GM18520 (cell line): ENCODE measurements at regions not wholly inside any gene's neighbourhood (a gene's known extent, or its start where the extent isn't known, plus 50 kb on each side); places are given as distances from the start of the nearest gene placed in this dataset.
"Not testable (repeated sequence)": the region's sequence is repeated elsewhere in the genome, so short reads cannot be mapped to it uniquely, and the experiment has no call there.

Experiments used
- ATAC-seq: cut with Tn5 transposase; IDR thresholded peaks from one replicate; pipeline ENCODE4 v1.9.1; 2021; ENCODE audit not compliant: unreplicated experiment

DNA sequence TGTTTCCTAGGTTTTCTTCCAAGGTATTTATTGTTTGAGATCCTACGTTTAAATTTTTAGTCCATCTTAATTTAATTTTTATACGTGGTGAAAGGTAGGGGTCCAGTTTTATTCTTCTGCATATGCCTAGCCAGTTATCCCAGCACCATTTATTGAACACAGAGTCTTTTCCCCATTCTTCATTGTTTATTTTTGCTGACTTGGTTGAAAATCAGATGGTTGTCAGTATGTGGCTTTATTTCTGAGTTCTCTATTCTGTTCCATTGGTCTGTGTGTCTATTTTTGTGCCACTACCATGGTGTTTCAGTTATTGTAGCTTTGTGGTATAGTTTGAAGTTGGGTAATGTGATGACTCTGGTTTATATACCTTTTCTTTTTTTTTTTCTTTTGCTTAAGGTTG, 753.0 kb upstream of the GOT2 start:
- ATAC-seq, result no peak

DNA sequence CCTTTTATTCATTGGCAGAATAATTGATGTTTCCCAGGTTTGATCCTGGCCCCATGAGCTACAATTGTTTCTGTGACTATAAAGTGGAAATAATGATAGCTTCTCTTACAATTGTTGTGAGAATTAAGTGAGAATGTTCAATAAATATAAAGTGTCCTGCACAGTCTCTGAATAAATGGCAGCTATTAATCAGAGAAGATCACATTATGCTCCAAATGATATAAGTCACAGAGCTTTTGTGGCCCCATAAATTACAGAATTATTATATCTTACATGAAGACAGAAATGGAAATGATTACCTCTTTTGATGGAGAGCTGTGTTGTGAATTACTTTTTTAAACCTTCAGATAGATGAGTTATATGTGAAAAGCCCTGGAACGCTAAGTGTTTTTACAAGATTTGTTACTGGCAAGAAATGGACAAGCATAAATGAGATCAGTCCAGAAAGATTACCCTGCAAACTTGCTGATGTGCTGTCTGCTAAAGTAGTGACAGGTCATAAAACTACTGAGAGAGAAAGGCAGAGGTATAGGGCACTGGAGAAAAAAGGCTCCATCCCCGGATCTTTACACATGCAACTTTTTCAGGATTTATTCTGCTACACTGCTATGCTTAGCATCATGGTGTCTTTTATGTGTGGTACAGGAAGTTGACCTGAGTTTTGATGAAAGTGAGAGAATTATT, 750.9 kb upstream of the GOT2 start:
- ATAC-seq, result no peak

DNA sequence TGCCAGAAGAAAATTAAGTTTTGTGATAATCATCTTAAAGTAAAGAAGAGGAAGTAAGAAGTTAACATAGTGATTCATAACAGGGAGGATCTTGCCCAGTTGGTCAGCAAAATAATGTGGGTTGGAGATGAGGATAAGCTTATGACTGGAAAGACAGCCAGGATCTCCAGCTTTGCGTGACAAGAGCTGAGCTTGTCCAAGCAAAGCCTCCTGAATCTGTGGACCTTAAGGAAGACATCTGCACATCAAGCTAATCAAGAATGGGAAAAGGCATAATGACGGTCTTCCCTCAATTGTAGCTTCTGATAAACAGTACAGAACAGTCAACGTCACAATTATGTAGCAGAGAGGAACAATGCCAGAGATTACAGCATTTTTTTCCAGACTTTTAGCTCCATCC, 744.7 kb upstream of the GOT2 start:
- no peak for ATAC-seq

DNA sequence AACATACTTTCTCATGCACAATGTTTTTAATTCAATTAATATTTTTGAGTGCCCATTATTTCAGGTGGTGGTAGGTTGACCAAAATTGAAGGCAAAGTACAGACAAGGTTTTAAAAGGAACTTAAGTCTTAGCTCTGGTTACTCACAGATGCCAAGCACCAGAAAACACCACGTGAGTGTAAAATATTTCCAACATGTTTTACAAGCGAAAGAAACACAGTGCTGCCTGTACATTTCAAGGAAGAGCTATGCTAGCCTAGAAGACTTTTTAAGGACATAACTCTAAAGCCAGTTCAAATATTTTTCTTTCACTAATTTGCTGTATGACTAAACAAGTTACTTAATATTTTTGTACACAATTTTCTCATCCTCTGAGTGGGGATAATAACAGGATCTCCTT, 736.4 kb upstream of the GOT2 start:
- no peak for ATAC-seq

DNA sequence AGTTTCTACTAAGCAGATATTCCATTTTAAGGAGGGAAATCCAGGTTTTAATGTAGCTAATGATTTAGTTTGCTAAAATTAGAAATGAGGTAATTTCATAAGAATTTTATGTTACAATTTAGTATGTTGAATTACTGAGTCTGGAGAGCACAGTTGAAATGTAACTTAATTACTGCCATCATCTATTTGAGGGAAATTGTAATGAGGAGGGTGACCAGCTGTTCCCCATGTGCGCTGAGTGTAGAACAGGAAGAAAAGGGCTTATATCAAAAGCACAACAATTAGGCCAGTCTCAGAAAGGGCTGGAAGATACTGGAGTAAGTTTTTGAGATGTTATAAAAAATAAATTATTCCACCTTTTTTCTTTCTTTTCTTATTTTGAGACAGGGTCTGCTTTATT, 735.1 kb upstream of the GOT2 start:
- ATAC-seq, result no peak

DNA sequence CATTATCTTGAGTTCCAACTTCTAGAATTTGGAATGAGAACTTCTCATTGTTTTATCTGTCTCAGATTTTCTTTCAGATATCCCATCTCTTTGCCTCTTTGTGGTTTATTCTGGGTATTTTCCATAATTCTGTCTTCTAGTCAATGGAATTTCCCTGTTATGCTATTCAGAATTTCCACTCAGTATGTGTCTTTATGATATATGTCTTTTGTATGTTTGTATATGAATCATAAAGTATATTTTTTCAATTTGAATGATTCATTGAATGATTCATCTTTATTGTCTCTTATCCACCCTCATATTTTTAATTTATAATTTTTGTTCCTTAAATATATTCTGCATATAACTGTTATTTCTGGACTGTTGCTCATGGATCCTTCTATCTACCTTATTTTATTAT, 729.7 kb upstream of the GOT2 start:
- no peak for ATAC-seq

DNA sequence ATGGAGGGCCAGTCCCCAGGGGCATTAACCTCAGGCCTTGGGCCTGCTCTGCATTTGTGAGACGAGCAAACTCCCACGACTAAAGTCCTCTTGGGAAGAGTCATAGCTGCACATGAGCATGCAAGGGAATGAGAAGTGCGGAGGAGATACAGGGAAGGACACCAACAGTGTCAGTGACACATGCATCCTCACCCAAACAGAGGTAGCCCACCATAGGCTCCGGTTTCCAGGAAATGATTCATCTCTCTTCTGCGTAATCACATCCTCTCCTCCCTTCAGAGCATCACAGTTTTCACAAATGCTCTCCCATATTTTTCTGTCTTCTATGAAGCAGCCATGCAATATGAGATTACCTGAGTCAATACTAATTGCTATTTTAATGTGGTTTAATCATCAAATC, 725.7 kb upstream of the GOT2 start:
- no peak for ATAC-seq

DNA sequence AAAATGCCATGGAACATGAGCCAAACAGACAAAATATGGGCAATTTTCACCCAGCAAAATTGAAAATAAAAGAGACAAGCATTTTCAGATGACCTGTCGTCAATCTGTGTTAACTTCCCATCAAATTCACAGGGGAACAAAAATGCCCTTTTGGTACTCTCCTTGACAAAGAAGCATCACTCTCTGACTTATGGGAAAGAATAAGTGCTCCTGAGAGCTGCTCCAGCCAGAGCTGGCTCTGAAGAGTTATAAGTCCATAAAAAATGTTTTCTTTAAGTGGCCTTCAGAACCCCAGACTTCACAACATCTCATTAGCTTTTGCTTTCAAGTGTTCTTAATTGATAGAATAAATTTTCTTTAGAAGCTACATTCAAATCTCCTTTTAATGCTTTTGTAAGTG, 721.4 kb upstream of the GOT2 start:
- no peak for ATAC-seq

DNA sequence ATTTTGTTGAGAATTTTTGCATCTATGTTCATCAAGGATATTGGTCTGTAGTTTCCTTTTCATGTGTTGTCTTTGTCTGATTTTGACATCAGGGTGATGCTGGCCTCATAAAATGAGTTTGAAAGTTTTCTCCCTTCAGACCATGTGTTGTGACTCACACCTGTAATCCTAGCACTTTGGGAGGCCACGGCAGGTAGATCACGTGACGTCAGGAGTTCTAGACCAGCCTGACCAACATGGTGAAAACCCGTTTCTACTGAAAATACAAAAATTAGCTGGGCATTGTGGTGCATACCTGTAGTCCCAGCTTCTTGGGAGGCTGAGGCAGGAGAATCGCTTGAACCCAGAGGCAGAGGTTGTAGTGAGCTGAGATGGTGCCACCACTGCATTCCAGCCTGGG, 716.4 kb upstream of the GOT2 start:
- not testable (repeated sequence) for ATAC-seq

DNA sequence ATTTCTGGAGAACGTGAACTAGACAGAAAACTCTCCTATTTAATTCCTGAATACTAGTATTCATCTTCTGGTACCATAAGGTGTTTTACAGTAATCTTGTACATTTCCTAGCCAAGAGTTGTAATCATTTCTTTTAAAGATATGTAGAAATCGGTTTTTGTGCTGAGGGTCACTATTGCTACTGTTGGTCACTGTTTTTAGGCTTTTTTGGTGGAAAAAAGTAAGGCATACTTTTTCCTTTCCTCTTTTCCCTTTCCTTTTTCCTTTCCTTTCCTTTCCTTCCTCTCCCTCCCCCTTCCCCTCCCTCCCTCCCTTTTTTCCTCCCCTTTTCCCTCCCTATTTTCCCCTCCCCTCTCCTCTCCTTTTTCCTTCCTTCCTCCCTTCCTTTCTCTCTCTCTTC, 706.4 kb upstream of the GOT2 start:
- no peak for ATAC-seq

DNA sequence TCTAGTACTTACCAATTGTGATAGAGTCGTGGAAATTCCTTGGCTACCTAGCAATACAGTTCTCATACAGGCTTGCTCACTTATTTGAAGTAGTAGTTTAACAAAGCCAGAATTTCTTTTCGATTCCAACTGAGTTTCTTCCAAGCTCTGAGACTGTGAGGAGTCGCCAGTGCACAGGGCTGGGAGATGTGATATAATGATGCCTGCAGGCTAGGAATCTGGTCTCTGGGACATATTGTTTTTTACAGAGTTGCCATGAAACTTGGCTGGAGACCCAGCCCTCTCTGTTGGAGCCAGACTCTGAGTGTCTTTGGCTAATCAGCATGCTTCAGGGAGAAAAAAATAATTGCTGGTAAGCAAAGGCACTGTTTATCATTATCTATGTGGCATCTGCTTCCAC, 698.8 kb upstream of the GOT2 start:
- ATAC-seq, result no peak

DNA sequence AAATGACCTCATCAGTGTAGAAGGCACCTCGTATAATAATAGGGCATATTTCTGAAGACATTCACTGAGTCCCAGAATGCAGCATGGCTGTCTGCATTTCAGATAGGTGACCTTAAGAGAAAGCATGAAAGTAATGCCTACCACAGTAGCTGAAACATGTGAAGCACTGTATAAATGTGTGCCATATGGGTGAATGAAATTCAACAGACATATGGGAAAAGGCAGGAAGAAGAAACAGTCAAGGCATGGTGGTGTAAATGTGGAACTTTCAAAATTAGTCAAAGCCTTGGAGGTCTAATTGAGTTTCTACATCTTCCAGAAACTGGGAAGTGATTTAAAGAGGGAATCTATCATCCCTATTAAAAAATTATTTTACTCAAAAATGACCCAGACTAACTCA, 698.2 kb upstream of the GOT2 start:
- ATAC-seq, result no peak

DNA sequence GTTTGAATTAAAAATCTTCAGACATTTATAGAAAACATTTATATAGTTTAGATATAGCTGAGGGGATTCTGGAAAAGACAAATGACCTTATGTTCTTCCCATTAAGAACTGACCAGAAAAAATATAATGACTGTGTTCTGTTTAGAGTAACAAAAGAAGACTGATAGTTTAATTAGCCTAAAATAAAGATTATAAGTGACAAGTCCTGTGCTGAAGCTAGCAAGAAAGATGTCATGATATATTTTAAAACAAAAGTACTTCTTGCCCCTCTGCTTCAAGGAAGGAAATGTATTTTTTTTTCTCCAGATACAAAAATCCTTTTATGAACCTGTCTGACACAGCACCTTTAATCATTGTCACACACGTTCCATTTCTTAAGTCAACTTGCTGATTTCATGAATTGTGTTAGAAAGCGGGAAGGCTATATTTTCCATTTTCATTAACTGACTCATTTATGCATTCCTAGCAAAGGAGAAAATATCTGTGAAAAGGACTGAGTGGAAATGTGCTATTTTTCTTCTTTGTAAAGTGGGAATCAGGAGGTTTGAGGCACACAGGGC, 690.7 kb upstream of the GOT2 start:
- no peak for ATAC-seq

DNA sequence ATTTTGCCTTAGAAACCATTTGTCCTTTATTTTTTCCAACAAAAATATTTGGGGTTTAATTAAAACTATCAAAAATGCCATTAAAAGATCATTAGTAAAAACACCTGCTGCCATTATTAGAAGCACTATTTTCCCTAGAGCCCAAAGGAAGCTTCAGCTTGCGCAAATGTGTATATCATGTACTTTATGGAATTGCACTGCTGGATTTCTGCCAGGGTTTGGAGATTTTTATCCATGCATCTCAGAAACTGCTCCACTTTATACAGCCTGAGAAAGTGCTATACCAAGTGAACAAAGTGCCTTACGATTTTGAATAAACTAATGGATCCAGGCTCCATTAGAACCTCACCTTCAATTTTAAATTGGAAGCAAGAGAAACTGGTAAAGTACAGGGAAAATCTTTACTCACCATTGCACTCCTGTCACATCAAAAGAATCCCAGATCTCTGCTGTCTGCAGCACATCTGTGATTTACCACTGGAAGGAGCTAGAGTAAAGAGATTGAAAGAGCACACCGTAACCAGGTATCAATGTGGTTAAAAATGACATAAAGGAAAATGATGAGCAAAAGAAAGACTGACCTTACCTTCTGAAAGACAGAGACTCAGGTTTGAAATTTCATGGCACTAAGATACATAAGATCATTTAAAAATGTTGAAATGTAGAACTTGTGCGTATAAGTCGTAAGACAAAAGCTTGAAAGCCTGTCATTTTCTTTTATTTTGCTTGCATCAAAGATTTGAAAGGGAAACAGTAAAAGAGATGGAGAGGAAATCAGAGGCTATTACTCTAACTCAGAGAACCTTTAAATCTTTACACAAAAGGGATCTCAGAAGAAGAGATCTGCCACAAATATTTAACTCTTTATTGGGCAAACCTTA, 678.1 kb upstream of the GOT2 start:
- no peak for ATAC-seq

DNA sequence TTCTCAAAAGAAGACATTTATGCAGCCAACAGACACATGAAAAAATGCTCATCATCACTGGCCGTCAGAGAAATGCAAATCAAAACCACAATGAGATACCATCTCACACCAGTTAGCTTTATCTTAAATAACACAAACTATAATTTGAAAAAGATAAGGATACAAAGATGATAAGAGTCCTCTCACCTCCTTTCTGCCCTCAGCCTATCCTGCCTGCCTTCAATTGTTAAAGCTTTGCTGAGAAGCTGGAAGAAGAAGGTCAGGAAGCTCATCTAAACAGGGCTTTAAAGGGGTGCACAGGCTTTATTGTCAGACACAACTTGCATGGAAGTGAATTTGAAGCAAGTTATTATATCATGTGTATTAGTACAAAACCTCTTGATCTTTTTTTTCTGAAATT, 676.3 kb upstream of the GOT2 start:
- ATAC-seq, result no peak

DNA sequence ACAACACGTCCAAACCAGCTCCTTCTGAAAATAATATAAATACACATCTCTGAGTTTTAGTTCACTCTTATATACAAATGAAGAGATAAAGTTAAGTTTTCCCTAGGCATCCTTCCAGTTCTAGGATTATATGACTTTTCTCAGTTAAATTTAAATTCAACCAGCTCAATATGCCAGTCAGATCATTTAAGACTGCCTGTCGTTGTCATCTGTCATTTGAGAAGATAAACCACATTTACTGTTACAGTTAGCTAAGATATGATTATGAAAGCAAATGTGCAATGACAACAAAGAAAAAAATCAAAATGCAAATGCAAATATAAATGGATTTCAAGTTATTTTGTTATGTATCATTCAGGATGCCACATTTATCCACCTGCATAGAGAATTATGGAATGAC, 671.7 kb upstream of the GOT2 start:
- ATAC-seq, result no peak

DNA sequence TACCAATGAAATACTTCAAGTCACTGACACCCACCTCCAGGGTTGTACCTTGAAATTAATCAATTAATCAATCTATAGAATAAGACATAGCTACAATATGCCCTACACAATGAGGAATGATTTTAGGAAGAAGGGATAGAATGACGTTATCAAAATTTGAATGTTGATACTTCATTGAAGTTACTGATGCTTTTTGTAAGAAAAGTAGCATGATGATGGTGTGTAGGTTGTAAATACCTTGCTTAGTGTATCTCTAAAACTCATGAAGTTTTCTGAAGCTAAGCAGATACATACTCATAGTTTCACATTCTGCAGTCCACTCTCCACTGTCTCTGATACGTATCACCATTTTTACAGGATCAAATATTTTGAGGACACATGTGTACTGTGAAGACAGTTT, 670.4 kb upstream of the GOT2 start:
- no peak for ATAC-seq

DNA sequence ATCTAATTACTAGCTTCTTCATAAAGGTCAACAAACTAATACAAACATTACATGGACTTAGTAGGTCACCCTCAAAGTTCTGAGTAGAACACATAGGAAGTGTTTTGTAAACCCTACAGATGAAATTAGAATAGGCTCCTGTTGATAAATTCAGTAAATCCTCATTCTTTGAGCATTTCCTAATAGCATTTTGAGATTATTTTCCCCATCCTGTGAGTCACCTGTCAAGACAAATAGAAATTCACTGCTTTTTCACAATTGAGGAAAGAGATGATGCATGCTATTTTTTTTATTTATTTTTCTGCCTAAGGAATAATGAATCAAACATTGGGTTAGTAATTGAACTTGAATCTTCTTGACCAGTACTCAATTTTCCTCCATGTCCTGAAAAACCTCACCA, 666.7 kb upstream of the GOT2 start:
- no peak for ATAC-seq

DNA sequence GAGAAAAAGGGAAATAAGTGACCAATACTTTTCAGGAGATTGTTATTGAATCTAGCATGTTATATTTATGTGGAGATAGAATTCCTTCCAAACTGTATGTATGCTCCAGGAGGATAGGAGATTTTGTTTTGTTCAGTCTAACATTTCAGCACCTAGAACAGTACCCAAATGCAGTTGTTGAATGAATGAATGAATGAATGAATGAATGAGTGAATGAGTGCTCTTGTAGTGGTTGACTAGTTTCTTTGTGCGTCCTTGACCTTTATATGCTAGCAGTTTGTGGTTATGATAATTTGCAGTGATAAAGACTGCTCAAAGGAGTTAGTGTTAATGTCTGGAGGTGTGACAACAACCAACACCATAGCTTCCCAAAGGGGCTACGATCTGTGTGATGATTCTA, 663.5 kb upstream of the GOT2 start:
- ATAC-seq, result no peak

DNA sequence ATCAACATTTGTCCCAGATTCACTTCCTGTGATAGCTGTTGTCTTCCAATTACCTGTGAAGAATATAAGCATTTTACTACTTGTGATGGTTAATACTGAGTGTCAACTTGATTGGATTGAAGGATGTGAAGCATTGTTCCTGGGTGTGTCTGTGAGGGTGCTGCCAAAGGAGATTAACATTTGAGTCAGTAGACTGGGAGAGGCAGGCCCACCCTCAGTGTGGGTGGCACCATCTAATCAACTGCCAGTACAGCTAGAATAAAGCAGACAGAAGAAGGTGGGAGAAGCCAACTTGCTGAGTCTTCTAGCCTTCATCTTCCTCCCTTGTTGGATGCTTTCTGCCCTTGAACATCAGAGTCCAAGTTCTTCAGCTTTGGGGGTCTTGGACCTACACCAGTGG, 660.4 kb upstream of the GOT2 start:
- ATAC-seq, result no peak

DNA sequence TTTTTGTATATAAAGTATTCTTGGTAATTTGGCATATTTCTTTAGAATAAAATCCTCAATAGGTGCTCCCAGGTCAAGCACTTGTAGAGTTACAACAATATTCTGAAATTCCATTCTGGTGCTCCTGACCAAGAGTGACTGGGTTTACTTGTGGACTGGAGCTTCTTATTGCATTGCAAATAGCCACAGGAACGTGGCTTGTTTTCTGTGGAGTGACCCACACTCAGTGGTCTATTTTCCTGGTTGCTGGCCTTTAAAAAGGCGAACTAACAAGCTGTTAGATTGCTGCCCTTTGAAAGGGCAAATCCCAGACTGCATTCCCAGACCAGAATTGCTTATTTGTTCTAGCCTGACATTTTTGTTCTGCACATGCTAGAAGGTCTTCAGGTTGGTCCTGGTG, 658.8 kb upstream of the GOT2 start:
- no peak for ATAC-seq

DNA sequence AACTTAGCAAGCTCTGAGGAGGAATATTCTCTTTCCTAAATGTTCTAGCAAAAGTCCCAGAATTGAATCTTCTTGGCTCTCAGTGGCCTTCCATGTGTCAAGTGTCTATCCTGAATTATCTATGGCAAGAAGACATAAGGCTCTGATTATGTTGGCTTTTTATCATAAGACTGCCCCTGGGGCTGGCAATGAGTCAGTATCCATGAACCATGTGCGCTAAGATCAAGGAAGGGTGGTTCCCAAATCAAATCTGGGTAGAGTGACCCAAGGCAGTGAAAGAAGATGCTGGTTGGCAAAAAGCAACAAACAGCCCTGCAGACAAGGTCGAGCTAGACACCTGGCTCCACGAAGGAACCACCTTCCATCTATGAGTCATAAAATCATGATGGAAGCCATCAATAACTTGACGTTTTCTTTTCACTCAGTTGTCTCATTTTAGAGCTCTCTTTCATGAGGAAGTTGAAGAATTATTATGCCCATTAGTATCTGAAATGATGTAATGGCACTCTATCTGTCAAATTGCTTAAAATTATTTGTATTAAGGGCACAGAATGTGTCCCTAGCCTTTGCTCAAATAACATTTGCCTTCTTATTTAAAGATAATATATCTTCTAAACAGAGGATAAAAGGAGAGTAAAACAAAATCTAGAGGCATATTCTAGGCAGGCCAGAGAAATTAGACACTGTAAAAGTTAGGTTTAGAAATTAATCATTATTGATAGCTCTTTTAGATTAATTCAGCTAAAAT, 657.7 kb upstream of the GOT2 start:
- ATAC-seq, result no peak
